CD14-positive monocyte (primary cell): ENCODE measurements at regions not wholly inside any gene's neighbourhood (a gene's known extent, or its start where the extent isn't known, plus 50 kb on each side); places are given as distances from the start of the nearest gene placed in this dataset.

Experiments
- DNase-seq, 3 donors: peaks; one replicate each; pipeline ENCODE4 v3.0.0-alpha.2; 2011 to 2022
- H2AFZ ChIP-seq: 2 replicates; pipeline ENCODE4 v1.6.0; 2012; ENCODE audit warnings: mild to moderate bottlenecking, low read depth, low read length, inconsistent platforms; ENCODE audit not compliant: insufficient read depth, poor library complexity, severe bottlenecking
- H3K27ac ChIP-seq, 2 donors: 1 replicate in 1 of 2; 2 replicates in 1 of 2; pipeline ENCODE4 v1.5.1; 2012 to 2013; ENCODE audit warnings: low read length in 2 of 2, control low read depth in 1 of 2, inconsistent platforms in 1 of 2, low read depth in 1 of 2, mild to moderate bottlenecking in 1 of 2
- H3K27me3 ChIP-seq, 2 donors: one replicate each; pipeline versions ENCODE4 v1.6.0 to v1.6.1; 2011 to 2013; ENCODE audit warnings: low read length in 2 of 2; ENCODE audit not compliant: control insufficient read depth in 2 of 2, insufficient read depth in 2 of 2
- H3K36me3 ChIP-seq, 2 donors: replicated peaks in 1 of 2; 1 replicate in 1 of 2; 2 replicates in 1 of 2; pipeline versions ENCODE4 v1.5.1 to v1.6.1; 2012 to 2013; ENCODE audit warnings: low read length in 2 of 2, control low read depth in 1 of 2, inconsistent platforms in 1 of 2, mild to moderate bottlenecking in 1 of 2; ENCODE audit not compliant: insufficient read depth in 2 of 2, control insufficient read depth in 1 of 2
- H3K4me1 ChIP-seq, 2 donors: 1 replicate in 1 of 2; 2 replicates in 1 of 2; pipeline versions ENCODE4 v1.5.1 to v1.6.1; 2012 to 2013; ENCODE audit warnings: low read length in 2 of 2, control low read depth in 1 of 2, inconsistent platforms in 1 of 2, mild to moderate bottlenecking in 1 of 2, moderate library complexity in 1 of 2; ENCODE audit not compliant: insufficient read depth in 2 of 2, control insufficient read depth in 1 of 2
- H3K4me2 ChIP-seq: replicated peaks from 2 replicates; pipeline ENCODE3; 2012; ENCODE audit warnings: low read length, moderate library complexity, mild to moderate bottlenecking; ENCODE audit not compliant: poor library complexity, severe bottlenecking; ENCODE audit errors: extremely low read depth
- H3K4me3 ChIP-seq, 3 experiments: fragments of 200-600 bp in 1 of 3; sonication (generic) in 1 of 3; replicated peaks in 1 of 3; 1 replicate in 2 of 3; 2 replicates in 1 of 3; pipeline ENCODE4 v1.5.1; 2011 to 2013; ENCODE audit warnings: low read length in 3 of 3, mild to moderate bottlenecking in 3 of 3, control low read depth in 2 of 3, low read depth in 2 of 3, inconsistent platforms in 1 of 3, moderate library complexity in 1 of 3
- H3K79me2 ChIP-seq: 2 replicates; pipeline ENCODE4 v1.6.0; 2012; ENCODE audit warnings: mild to moderate bottlenecking, control low read depth, inconsistent platforms, low read length, moderate library complexity; ENCODE audit not compliant: insufficient read depth
- H3K9ac ChIP-seq: 2 replicates; pipeline ENCODE4 v1.6.0; 2017; ENCODE audit warnings: low read length, mild to moderate bottlenecking; ENCODE audit not compliant: insufficient read depth, poor library complexity, severe bottlenecking
- H3K9me3 ChIP-seq, 2 donors: replicated peaks in 1 of 2; 1 replicate in 1 of 2; 2 replicates in 1 of 2; pipeline versions ENCODE4 v1.5.1 to v1.6.1; 2012 to 2013; ENCODE audit warnings: low read length in 2 of 2, control low read depth in 1 of 2; ENCODE audit not compliant: control insufficient read depth in 1 of 2, insufficient read depth in 1 of 2
- H4K20me1 ChIP-seq: 2 replicates; pipeline ENCODE4 v1.6.0; 2012; ENCODE audit warnings: mild to moderate bottlenecking, low read length, control low read depth, moderate library complexity; ENCODE audit not compliant: insufficient read depth
- H3K27ac Mint-ChIP-seq, 7 donors: one replicate each; pipeline ENCODE4 v1.8.0; 2020; ENCODE audit warnings: mild to moderate bottlenecking in 7 of 7, mixed read lengths in 7 of 7, moderate library complexity in 6 of 7, inconsistent platforms in 2 of 7
- H3K27me3 Mint-ChIP-seq, 3 donors: one replicate each; pipeline ENCODE4 v1.8.0; 2021 to 2022; ENCODE audit warnings: low read depth in 3 of 3, mild to moderate bottlenecking in 3 of 3, mixed read lengths in 3 of 3, moderate library complexity in 3 of 3, inconsistent platforms in 1 of 3
- H3K36me3 Mint-ChIP-seq, 2 donors: one replicate each; pipeline ENCODE4 v1.8.0; 2020; ENCODE audit warnings: mixed read lengths in 2 of 2, inconsistent platforms in 1 of 2, mild to moderate bottlenecking in 1 of 2
- H3K4me1 Mint-ChIP-seq: one replicate; pipeline ENCODE4 v1.8.0; 2020; ENCODE audit warnings: mild to moderate bottlenecking, mixed read lengths
- H3K4me3 Mint-ChIP-seq, 2 donors: one replicate each; pipeline ENCODE4 v1.8.0; 2020; ENCODE audit warnings: mild to moderate bottlenecking in 2 of 2, mixed read lengths in 2 of 2, moderate library complexity in 1 of 2
- H3K9me3 Mint-ChIP-seq, 7 donors: one replicate each; pipeline ENCODE4 v1.8.0; 2020 to 2022; ENCODE audit warnings: mixed read lengths in 7 of 7, mild to moderate bottlenecking in 6 of 7, moderate library complexity in 6 of 7, inconsistent platforms in 2 of 7
- WGBS: methylation state at CpG from one replicate; pipeline ENCODE4 v1.1.5; 2013; ENCODE audit warnings: missing lambda C conversion rate; ENCODE audit not compliant: insufficient coverage; 5-methylcytosine and 5-hydroxymethylcytosine counted together
- intact Hi-C, 2 donors: fragments of 100-400 bp; cut with micrococcal nuclease; formaldehyde crosslinking; loops; one replicate each; pipeline versions ENCODE4 v1.15.0 to v1.15.1; 2023
- TF ChIP-seq, protein P1 (sequence below): fragments of 200-600 bp; IDR thresholded peaks from one replicate; pipeline ENCODE4 v1.8.0; 2022; ENCODE audit warnings: antibody characterized with exemption, mild to moderate bottlenecking

DNA sequence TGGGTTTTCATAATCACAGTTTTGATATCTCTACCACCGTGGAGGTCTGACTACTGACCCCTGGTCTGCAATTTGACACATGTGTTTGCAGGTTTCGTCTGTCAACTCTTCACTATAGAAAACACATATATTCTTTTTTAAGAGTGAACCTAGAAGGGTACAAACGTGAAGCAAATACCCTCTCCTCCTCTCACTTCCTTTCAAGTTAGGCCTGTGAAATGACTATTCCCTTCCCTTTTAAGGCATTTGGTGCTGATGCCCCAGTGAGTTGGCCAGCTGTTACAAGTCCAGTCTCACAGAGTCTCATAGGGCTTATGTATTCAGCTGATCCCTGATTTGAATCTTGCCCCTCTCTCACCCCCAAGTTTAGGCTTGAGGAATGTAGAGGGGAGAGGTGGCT is 742.0 kb upstream of the IGFBP3 start:
- TF ChIP-seq, protein P1, sequence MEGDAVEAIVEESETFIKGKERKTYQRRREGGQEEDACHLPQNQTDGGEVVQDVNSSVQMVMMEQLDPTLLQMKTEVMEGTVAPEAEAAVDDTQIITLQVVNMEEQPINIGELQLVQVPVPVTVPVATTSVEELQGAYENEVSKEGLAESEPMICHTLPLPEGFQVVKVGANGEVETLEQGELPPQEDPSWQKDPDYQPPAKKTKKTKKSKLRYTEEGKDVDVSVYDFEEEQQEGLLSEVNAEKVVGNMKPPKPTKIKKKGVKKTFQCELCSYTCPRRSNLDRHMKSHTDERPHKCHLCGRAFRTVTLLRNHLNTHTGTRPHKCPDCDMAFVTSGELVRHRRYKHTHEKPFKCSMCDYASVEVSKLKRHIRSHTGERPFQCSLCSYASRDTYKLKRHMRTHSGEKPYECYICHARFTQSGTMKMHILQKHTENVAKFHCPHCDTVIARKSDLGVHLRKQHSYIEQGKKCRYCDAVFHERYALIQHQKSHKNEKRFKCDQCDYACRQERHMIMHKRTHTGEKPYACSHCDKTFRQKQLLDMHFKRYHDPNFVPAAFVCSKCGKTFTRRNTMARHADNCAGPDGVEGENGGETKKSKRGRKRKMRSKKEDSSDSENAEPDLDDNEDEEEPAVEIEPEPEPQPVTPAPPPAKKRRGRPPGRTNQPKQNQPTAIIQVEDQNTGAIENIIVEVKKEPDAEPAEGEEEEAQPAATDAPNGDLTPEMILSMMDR = no peak
- Histone ChIP-seq H3K4me1 (no peaks in the 10 kb centered on the region), H2AFZ (no peak overlapping the region), H4K20me1 (no peaks in the 10 kb centered on the region), H3K79me2 (no peaks in the 10 kb centered on the region), H3K4me3 (no peak overlapping the region), H3K36me3 (no peaks in the 10 kb centered on the region), H3K9me3 (peaks cover 5 to 15% of the 10 kb centered on the region in 2 donors), H3K9ac (no peak overlapping the region), H3K27me3 (no peaks in the 10 kb centered on the region), H3K27ac (no peak overlapping the region), H3K4me2 (no peak overlapping the region)
- Mint-ChIP-seq H3K27ac (no peak overlapping the region), H3K4me1 (no peaks in the 10 kb centered on the region), H3K9me3 (peaks cover 2 to 24% (median 4%) of the 10 kb centered on the region in 7 donors), H3K27me3 (peaks cover 0 to 1% (median 0%) of the 10 kb centered on the region in 3 donors), H3K4me3 (no peak overlapping the region), H3K36me3 (no peaks in the 10 kb centered on the region)
- intact Hi-C loops = no loop called here
- 93% methylated on average over 2 of the region's 3 CpGs for WGBS
- DNase-seq = no peak

DNA sequence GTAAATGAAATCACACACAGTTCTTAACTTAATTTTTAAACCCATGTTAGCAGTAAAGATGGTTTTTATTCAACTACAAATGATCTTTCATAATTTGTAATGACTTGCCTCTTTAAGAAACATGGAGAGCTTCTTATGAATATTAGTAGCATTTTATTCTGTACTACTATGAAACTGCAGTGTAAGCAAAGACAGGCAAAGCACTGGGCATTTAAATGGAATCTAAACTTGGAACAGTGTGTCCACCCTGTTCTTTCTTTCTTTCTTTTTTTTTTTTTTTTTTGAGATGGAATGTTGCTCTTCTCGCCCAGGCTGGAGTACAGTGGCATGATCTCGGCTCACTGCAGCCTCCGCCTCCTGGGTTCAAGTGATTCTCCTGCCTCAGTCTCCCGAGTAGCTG is 740.4 kb upstream of the IGFBP3 start:
- no peak overlapping the region for H3K4me2 ChIP-seq
- intact Hi-C loops = no loop called here
- DNase-seq = no peak
- H3K27ac ChIP-seq = no peak overlapping the region
- H3K9me3 ChIP-seq = peaks cover 5 to 15% of the 10 kb centered on the region in 2 donors
- H3K9ac ChIP-seq = no peak overlapping the region
- no peaks in the 10 kb centered on the region for H3K4me1 ChIP-seq
- Mint-ChIP-seq H3K4me3 (no peak overlapping the region), H3K27me3 (peaks cover 0 to 1% (median 0%) of the 10 kb centered on the region in 3 donors), H3K9me3 (peaks cover 0 to 18% (median 4%) of the 10 kb centered on the region in 7 donors), H3K27ac (no peak overlapping the region), H3K36me3 (no peaks in the 10 kb centered on the region), H3K4me1 (no peaks in the 10 kb centered on the region)
- TF ChIP-seq, protein P1 = no peak
- H3K79me2 ChIP-seq = no peaks in the 10 kb centered on the region
- no peak overlapping the region for H3K4me3 ChIP-seq
- no peaks in the 10 kb centered on the region for H3K27me3 ChIP-seq
- H4K20me1 ChIP-seq = no peaks in the 10 kb centered on the region
- no peak overlapping the region for H2AFZ ChIP-seq
- H3K36me3 ChIP-seq = no peaks in the 10 kb centered on the region
- no CpG with 5 or more reads among the region's 4 CpGs for WGBS
